H1 (cell line): ENCODE measurements at regions not wholly inside any gene's neighbourhood (a gene's known extent, or its start where the extent isn't known, plus 50 kb on each side); places are given as distances from the start of the nearest gene placed in this dataset.

ENCODE experiments used
- CTCF ChIA-PET: fragments of 300-600 bp; sonication (Branson Sonifier 250); formaldehyde crosslinking; loops from one replicate; lab custom pipeline; 2021; ENCODE audit not compliant: partially characterized antibody; lab: Charles Lee
- POLR2A ChIA-PET: fragments of 300-600 bp; sonication (Branson Sonifier 250); formaldehyde crosslinking; loops from one replicate; lab custom pipeline; 2021; ENCODE audit warnings: inconsistent platforms; ENCODE audit not compliant: partially characterized antibody; lab: Charles Lee
- DNase-seq, 2 experiments: peaks; one replicate each; pipeline versions ENCODE4 v3.0.0 to v3.0.0-alpha.2; 2010 to 2022; ENCODE audit warnings: low spot score in 2 of 2, low read depth in 1 of 2, mixed read lengths in 1 of 2
- FAIRE-seq: peaks from 2 replicates; lab custom pipeline; 2011; peaks lifted over from hg19 to GRCh38; lab: Jason Lieb, UNC
- H2AFZ ChIP-seq: 2 replicates; pipeline ENCODE4 v1.8.1; 2012; ENCODE audit warnings: low read length, inconsistent platforms
- H2AK5ac ChIP-seq: 2 replicates; pipeline ENCODE4 v1.6.1; 2013; ENCODE audit warnings: low read depth, low read length
- H2BK120ac ChIP-seq: replicated peaks from 2 replicates; pipeline ENCODE3; 2013; ENCODE audit warnings: low read depth, low read length, inconsistent platforms
- H2BK12ac ChIP-seq: 2 replicates; pipeline ENCODE4 v1.6.1; 2013; ENCODE audit warnings: low read depth, low read length
- H2BK15ac ChIP-seq: 2 replicates; pipeline ENCODE4 v1.6.1; 2013; ENCODE audit warnings: low read length
- H2BK20ac ChIP-seq: 2 replicates; pipeline ENCODE4 v1.6.1; 2013; ENCODE audit warnings: low read length
- H2BK5ac ChIP-seq: 2 replicates; pipeline ENCODE4 v1.6.1; 2013; ENCODE audit warnings: low read depth, low read length
- H3K14ac ChIP-seq: 2 replicates; pipeline ENCODE4 v1.6.1; 2013; ENCODE audit warnings: inconsistent platforms; ENCODE audit not compliant: insufficient read length
- H3K18ac ChIP-seq: 2 replicates; pipeline ENCODE4 v1.6.1; 2013; ENCODE audit warnings: low read length; ENCODE audit errors: extremely low read depth
- H3K23ac ChIP-seq: 2 replicates; pipeline ENCODE4 v1.6.1; 2013; ENCODE audit warnings: inconsistent platforms; ENCODE audit not compliant: insufficient read length
- H3K23me2 ChIP-seq: 2 replicates; pipeline ENCODE4 v1.6.1; 2013; ENCODE audit warnings: low read depth, low read length
- H3K27ac ChIP-seq: 2 replicates; pipeline ENCODE4 v1.6.1; 2011; ENCODE audit warnings: low read depth, low read length, inconsistent platforms
- H3K27me3 ChIP-seq, 4 experiments: replicated peaks in 1 of 4; 1 replicate in 1 of 4; 2 replicates in 3 of 4; pipeline versions ENCODE4 v1.6.1 to v1.8.1; 2011 to 2013; ENCODE audit warnings: low read length in 3 of 4, mild to moderate bottlenecking in 3 of 4, inconsistent platforms in 2 of 4, mixed read lengths in 2 of 4, moderate library complexity in 1 of 4; ENCODE audit not compliant: control insufficient read depth in 3 of 4, insufficient read depth in 3 of 4; ENCODE audit errors: extremely low read depth in 1 of 4
- H3K36me3 ChIP-seq, 4 experiments: 2 replicates each; pipeline versions ENCODE4 v1.6.1 to v1.8.1; 2011 to 2013; ENCODE audit warnings: mild to moderate bottlenecking in 4 of 4, low read length in 3 of 4, moderate library complexity in 2 of 4, control low read depth in 1 of 4, inconsistent platforms in 1 of 4; ENCODE audit not compliant: insufficient read depth in 4 of 4, control insufficient read depth in 2 of 4
- H3K4ac ChIP-seq: replicated peaks from 2 replicates; pipeline ENCODE3; 2013; ENCODE audit warnings: low read length, low read depth, mixed read lengths, inconsistent platforms; ENCODE audit not compliant: insufficient read length
- H3K4me1 ChIP-seq, 4 experiments: replicated peaks in 1 of 4; 1 replicate in 1 of 4; 2 replicates in 3 of 4; pipeline versions ENCODE4 v1.6.1 to v1.8.1; 2011 to 2013; ENCODE audit warnings: low read length in 3 of 4, inconsistent platforms in 2 of 4, mixed read lengths in 1 of 4; ENCODE audit not compliant: insufficient read depth in 4 of 4, control insufficient read depth in 3 of 4
- H3K4me2 ChIP-seq, 2 experiments: 2 replicates each; pipeline versions ENCODE4 v1.6.1 to v1.8.1; 2011 to 2013; ENCODE audit warnings: low read depth in 2 of 2, low read length in 2 of 2, control low read depth in 1 of 2, inconsistent platforms in 1 of 2, mild to moderate bottlenecking in 1 of 2; ENCODE audit not compliant: insufficient read depth in 1 of 2
- H3K4me3 ChIP-seq, 4 experiments: fragments of 200-600, 300-600 bp in 1 of 4; sonication (generic), shearing (Covaris generic), sonication (Bioruptor Twin) in 1 of 4; 2 replicates each; pipeline versions ENCODE4 v1.5.1 to v1.8.1; 2011 to 2016; ENCODE audit warnings: low read length in 4 of 4, low read depth in 3 of 4, control low read depth in 2 of 4, inconsistent platforms in 2 of 4, mild to moderate bottlenecking in 2 of 4, mixed read lengths in 1 of 4, moderate library complexity in 1 of 4; ENCODE audit not compliant: insufficient read depth in 2 of 4; ENCODE audit errors: extremely low read depth in 1 of 4
- H3K56ac ChIP-seq: replicated peaks from 2 replicates; pipeline ENCODE3; 2013; ENCODE audit warnings: low read depth, mild to moderate bottlenecking, mixed read lengths, low read length, inconsistent platforms; ENCODE audit not compliant: insufficient read length
- H3K79me1 ChIP-seq: 2 replicates; pipeline ENCODE4 v1.6.1; 2013; ENCODE audit warnings: low read depth, low read length, control low read depth
- H3K79me2 ChIP-seq, 2 experiments: 2 replicates each; pipeline versions ENCODE4 v1.6.1 to v1.8.1; 2012 to 2013; ENCODE audit warnings: low read length in 2 of 2, mild to moderate bottlenecking in 2 of 2, inconsistent platforms in 1 of 2; ENCODE audit not compliant: insufficient read depth in 2 of 2, control insufficient read depth in 1 of 2
- H3K9ac ChIP-seq, 4 experiments: replicated peaks in 1 of 4; 1 replicate in 1 of 4; 2 replicates in 3 of 4; pipeline versions ENCODE4 v1.6.1 to v1.8.1; 2011 to 2013; ENCODE audit warnings: low read depth in 3 of 4, low read length in 3 of 4, control low read depth in 2 of 4, mild to moderate bottlenecking in 2 of 4, moderate library complexity in 2 of 4, inconsistent platforms in 1 of 4; ENCODE audit errors: extremely low read depth in 1 of 4
- H3K9me3 ChIP-seq, 2 experiments: 2 replicates each; pipeline versions ENCODE4 v1.6.1 to v1.8.1; 2012 to 2013; ENCODE audit warnings: mild to moderate bottlenecking in 2 of 2, moderate library complexity in 2 of 2, control low read depth in 1 of 2, inconsistent platforms in 1 of 2, low read depth in 1 of 2, low read length in 1 of 2, mixed read lengths in 1 of 2; ENCODE audit not compliant: insufficient read depth in 2 of 2
- H4K20me1 ChIP-seq, 2 experiments: replicated peaks in 1 of 2; 2 replicates each; pipeline versions ENCODE3 to v1.8.1; 2011 to 2013; ENCODE audit warnings: inconsistent platforms in 2 of 2, low read length in 2 of 2, mild to moderate bottlenecking in 1 of 2; ENCODE audit not compliant: insufficient read depth in 2 of 2, control insufficient read depth in 1 of 2
- H4K5ac ChIP-seq: 2 replicates; pipeline ENCODE4 v1.6.1; 2013; ENCODE audit warnings: low read length, low read depth, mixed read lengths, inconsistent platforms; ENCODE audit not compliant: insufficient read length
- H4K8ac ChIP-seq: 2 replicates; pipeline ENCODE4 v1.8.0; 2013; ENCODE audit warnings: mild to moderate bottlenecking, moderate library complexity, low read length, inconsistent platforms; ENCODE audit not compliant: insufficient read depth; ENCODE audit errors: extremely low read depth
- H4K91ac ChIP-seq: replicated peaks from 2 replicates; pipeline ENCODE3; 2013; ENCODE audit warnings: low read length, mixed read lengths, inconsistent platforms; ENCODE audit not compliant: insufficient read length
- BCL11A ChIP-seq, 2 experiments: IDR thresholded peaks; one replicate each; pipeline ENCODE4 v1.6.1; 2011; ENCODE audit warnings: low read depth in 2 of 2, low read length in 2 of 2, mild to moderate bottlenecking in 2 of 2
- CBX5 ChIP-seq: fragments of 300-800, 300-1000 bp; sonication (generic); IDR thresholded peaks from 2 replicates; pipeline ENCODE4 v1.7.1; 2016; ENCODE audit warnings: antibody characterized with exemption, low read length, low read depth
- CBX8 ChIP-seq: fragments of 300-800, 300-1000 bp; sonication (generic); IDR thresholded peaks from 2 replicates; pipeline ENCODE4 v1.7.1; 2016; ENCODE audit warnings: low read depth, low read length, borderline replicate concordance
- CREB1 ChIP-seq: IDR thresholded peaks from 2 replicates; pipeline ENCODE4 v1.6.1; 2012; ENCODE audit warnings: inconsistent platforms
- KDM4A ChIP-seq: IDR thresholded peaks from one replicate; pipeline ENCODE4 v1.7.1; 2012; ENCODE audit warnings: low read depth, mild to moderate bottlenecking, moderate library complexity, low read length, inconsistent platforms; ENCODE audit not compliant: severe bottlenecking
- NANOG ChIP-seq: IDR thresholded peaks from 2 replicates; pipeline ENCODE4 v1.6.1; 2011; ENCODE audit warnings: low read length, low read depth, mild to moderate bottlenecking, inconsistent platforms; ENCODE audit not compliant: insufficient read depth, poor library complexity, severe bottlenecking
- NRF1 ChIP-seq: IDR thresholded peaks from 2 replicates; pipeline ENCODE4 v1.6.1; 2011; ENCODE audit warnings: mild to moderate bottlenecking, low read depth, low read length, improper control_type of control experiment
- RXRA ChIP-seq: IDR thresholded peaks from 2 replicates; pipeline ENCODE4 v1.6.1; 2011; ENCODE audit warnings: low read depth, mild to moderate bottlenecking, low read length, moderate library complexity; ENCODE audit not compliant: insufficient read depth
- SP1 ChIP-seq: IDR thresholded peaks from 2 replicates; pipeline ENCODE4 v1.6.1; 2011; ENCODE audit warnings: low read depth, low read length
- TCF12 ChIP-seq: IDR thresholded peaks from 2 replicates; pipeline ENCODE4 v1.6.1; 2011; ENCODE audit warnings: low read depth, mild to moderate bottlenecking, low read length
- TF ChIP-seq, protein P1 (sequence below): IDR thresholded peaks from 2 replicates; pipeline ENCODE4 v1.6.1; 2012; ENCODE audit warnings: low read length, inconsistent platforms

DNA sequence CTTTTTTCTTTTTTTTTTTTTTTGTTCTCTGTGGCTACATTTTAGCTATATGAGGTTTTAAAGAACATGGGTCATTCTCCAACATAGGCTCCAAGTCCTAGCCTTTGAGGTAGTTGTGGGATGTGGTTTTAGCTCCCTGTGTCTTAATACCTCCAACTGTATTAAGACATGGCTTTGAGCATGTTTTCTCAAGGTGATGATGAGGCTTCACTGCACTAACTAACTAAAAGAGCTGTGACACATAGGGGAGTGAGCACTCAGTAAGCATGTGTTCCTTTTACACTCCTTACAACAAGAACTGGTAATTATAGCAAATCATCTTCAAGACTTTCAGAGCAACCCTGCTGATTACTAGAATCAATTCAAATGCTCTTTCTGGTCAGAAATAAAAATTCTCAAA lies 333.6 kb upstream of the CCNH start:
- no peak overlapping the region for H2BK20ac ChIP-seq
- H4K8ac ChIP-seq, result no peak overlapping the region
- no peak overlapping the region for H2AK5ac ChIP-seq
- H4K91ac ChIP-seq, result no peak overlapping the region
- H2AFZ ChIP-seq, result no peak overlapping the region
- no peak overlapping the region for H3K23ac ChIP-seq
- H3K23me2 ChIP-seq, result no peaks in the 10 kb centered on the region
- no peaks in the 10 kb centered on the region for H3K4me1 ChIP-seq
- DNase-seq, result no peak
- no peaks in the 10 kb centered on the region; a peak in 1 of 4 replicates for H3K9me3 ChIP-seq
- H3K56ac ChIP-seq, result no peak overlapping the region
- H3K27me3 ChIP-seq, result no peaks in the 10 kb centered on the region
- no peak overlapping the region for H3K4ac ChIP-seq
- H3K79me2 ChIP-seq, result no peaks in the 10 kb centered on the region
- H3K36me3 ChIP-seq, result no peaks in the 10 kb centered on the region
- H3K4me3 ChIP-seq, result no peak overlapping the region
- H2BK12ac ChIP-seq, result no peak overlapping the region
- no peak overlapping the region for H2BK5ac ChIP-seq
- no peak overlapping the region for H4K5ac ChIP-seq
- ChIA-PET POLR2A (interaction anchor here (0.6 kb wide), 1 partner anchor 357 kb away, joined by 3 read pairs; no protein-coding TSS in a partner anchor), CTCF (no interaction called here)
- no peak overlapping the region for H2BK120ac ChIP-seq
- no peak overlapping the region; the same call in 1 of the 2 replicates for H2BK15ac ChIP-seq
- no peaks in the 10 kb centered on the region for H3K79me1 ChIP-seq
- H3K14ac ChIP-seq, result no peak overlapping the region
- no peak overlapping the region for H3K4me2 ChIP-seq
- H4K20me1 ChIP-seq, result no peaks in the 10 kb centered on the region
- H3K18ac ChIP-seq, result no peak overlapping the region
- TF ChIP-seq CBX8 (no peak), KDM4A (no peak), BCL11A (IDR thresholded peaks at IDR 0.05; ENCODE audit: low read depth in 2 of 2, low read length in 2 of 2) (no peak), NANOG (no peak), NRF1 (no peak), TCF12 (no peak), RXRA (no peak), CBX5 (no peak), CREB1 (no peak), SP1 (no peak)
- TF ChIP-seq, protein P1, sequence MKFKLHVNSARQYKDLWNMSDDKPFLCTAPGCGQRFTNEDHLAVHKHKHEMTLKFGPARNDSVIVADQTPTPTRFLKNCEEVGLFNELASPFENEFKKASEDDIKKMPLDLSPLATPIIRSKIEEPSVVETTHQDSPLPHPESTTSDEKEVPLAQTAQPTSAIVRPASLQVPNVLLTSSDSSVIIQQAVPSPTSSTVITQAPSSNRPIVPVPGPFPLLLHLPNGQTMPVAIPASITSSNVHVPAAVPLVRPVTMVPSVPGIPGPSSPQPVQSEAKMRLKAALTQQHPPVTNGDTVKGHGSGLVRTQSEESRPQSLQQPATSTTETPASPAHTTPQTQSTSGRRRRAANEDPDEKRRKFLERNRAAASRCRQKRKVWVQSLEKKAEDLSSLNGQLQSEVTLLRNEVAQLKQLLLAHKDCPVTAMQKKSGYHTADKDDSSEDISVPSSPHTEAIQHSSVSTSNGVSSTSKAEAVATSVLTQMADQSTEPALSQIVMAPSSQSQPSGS, result no peak
- no peak overlapping the region for H3K27ac ChIP-seq
- no peak for FAIRE-seq
- H3K9ac ChIP-seq, result no peak overlapping the region
